GM19023 (cell line): ENCODE measurements at regions not wholly inside any gene's neighbourhood (a gene's known extent, or its start where the extent isn't known, plus 50 kb on each side); places are given as distances from the start of the nearest gene placed in this dataset.
"Not testable (repeated sequence)": the region's sequence is repeated elsewhere in the genome, so short reads cannot be mapped to it uniquely, and the experiment has no call there.

ENCODE experiments used
- ATAC-seq: cut with Tn5 transposase; IDR thresholded peaks from one replicate; pipeline ENCODE4 v1.9.1; 2021; ENCODE audit warnings: mild to moderate bottlenecking, moderate library complexity; ENCODE audit not compliant: unreplicated experiment

DNA sequence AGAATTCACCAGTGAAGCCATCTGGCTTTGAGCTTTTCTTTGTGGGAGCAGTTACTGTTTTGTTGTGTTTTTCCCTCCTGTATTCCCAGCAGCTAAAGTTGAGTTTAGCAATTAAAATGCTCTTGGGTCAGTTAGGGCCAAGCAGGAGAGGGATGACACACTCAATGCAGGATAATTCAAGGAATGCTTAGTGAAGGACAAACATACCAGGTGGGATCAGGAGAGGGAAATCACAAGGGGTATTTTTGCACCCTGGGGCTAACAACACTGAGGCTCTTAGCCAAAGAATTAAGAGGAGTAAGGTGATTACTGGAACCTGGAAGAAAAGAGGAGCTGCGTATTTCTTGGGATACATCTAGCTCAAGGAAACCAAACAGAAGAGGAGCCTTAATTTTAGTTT lies 82.4 kb upstream of the KCND2 start:
- ATAC-seq, result no peak

DNA sequence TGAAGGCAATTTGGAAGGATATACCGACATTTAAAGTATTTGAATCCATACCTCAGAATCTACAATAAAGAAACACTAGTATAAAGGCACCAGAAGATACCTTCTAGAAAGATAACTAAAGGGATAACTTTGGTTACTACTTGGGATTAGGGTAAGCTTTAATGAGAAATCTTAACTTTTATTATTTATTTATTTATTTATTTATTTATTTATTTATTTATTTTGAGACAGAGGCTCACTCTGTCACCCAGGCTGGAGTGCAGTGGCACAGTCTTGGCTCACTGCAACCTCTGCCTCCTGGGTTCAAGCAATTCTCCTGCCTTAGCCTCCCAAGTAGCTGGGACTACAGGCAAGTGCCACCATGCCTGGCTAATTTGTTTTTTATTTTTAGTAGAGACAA lies 81.6 kb upstream of the KCND2 start:
- not testable (repeated sequence) for ATAC-seq

DNA sequence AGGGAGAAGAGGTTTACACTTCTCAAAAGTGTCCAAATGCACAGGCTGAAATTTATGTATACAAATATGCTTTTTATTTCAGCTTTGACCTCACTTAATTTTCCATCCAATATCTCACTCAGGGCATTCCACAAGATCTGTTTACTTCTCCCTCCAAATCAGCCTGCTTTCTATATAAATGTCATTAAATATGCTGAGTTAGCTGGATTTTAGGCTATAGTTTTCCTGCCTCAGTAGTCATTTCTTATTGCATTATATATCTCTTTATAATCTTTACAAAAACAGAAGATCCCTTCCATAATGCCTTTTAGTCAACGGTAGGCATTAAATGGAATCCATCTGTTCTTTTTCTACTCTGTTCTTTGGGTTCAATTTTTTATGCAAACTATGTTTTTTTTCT lies 71.7 kb upstream of the KCND2 start:
- no peak for ATAC-seq

DNA sequence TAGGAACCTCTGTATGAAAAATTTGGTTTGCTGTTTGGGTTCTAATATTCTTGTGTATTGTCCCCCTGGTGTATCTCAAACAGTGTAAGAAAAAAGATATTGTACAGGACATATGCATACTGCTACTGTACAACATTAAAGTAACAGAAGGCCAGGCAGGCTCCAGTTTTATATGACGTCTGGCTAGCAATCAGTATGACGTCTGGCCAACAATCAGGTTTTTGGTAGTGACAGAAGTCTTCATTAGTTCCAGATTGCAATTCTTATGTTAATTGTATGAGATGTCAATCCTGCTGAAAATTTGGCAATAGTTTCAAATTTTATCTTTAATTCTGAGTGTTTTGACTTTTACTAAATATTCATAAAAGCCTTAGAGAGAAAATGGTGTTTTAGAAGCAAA lies 67.9 kb upstream of the KCND2 start:
- ATAC-seq, result no peak

DNA sequence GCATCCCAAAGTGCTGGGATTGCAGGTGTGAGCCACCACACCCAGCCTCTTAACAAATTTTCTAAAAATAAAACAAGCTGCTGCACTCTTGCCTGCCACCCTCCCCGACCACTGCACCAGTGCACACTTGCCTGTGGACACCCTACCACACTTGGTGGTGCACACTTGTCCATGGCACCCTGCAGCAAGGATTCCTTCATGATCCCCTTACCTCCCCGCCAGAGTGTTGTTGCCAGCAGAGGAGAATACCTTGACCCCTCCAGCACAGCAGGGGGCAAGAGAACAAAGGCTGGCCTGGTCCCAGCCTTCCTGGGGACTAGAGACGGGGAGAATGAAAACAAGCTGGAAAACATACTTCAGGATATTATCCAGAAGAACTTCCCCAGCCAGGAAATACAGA lies 65.9 kb upstream of the KCND2 start:
- no peak for ATAC-seq

DNA sequence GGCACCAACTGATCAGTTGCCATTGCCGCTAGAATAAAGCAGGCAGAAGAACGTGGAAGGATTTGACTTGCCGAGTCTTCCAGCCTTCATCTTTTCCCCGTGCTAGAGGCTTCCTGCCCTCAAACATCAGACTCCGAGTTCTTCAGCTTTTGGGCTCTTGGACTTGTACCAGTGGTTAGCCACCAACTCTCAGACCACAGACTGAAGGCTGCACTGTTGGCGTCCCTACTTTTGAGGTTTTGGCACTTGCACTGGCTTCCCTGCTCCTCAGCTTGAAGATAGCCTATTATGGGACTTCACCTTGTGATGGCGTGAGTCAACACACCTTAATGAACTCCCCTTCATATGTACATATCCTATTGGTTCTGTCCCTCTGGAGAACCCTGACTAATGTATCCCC lies 57.3 kb upstream of the KCND2 start:
- no peak for ATAC-seq

DNA sequence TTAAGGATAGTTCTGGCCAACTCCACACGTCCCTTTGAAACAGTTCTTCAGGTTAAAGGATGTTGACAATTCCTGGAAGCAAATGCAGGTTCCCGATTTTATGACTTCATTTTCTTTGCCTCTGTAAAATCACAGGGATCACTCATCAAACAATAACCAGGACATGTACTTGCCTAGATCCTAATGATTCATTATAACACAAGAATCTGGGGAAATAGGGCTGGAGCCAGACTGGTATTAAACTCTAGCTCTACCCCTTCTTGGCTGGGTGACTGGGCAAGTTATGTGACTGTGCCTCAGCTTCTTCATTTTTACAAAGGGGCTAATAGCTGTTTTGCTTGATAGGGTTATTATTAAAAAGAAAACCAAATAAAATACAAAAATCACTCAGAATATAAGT lies 56.0 kb upstream of the KCND2 start:
- ATAC-seq, result no peak

DNA sequence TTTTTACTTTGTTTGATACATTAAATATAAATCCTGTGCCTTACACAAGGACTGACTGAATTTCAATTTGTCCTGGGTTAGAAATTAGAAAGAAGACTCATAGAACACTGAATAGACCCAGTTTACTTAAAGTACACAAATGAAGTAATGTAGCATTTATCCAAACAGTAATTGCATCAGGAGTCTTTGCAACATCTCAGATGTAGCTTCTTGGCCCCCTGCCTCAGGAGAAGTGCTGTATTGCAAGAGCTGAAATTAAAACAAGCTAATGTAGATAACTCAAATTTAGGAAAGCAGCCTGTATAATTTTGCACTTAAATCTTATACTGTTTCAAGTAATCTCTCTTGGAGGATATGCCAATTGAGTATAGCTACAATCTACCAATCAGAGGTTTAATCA lies 54.3 kb upstream of the KCND2 start:
- no peak for ATAC-seq

DNA sequence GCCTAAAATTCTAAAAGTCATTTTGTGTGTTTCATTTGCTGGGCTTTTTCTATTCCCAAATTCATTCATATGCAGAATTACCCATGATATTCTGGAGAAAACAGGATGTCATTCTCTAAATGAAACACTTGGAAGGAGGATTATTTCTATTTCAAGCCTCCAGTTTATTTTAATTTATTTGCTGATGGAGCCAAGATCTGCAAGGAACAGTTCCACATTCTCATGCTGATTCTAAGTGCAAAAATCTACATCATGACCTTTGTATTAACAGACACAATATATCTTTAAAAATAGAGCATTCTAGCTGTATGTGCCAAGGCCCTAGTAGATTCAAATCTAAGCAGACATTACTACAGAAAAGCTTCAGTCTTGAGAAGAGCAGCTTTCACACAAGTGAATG lies 51.3 kb upstream of the KCND2 start:
- ATAC-seq, result no peak
